ENCODE measurements at regions not wholly inside any gene's neighbourhood (a gene's known extent, or its start where the extent isn't known, plus 50 kb on each side); places are given as distances from the start of the nearest gene placed in this dataset.

DNA sequence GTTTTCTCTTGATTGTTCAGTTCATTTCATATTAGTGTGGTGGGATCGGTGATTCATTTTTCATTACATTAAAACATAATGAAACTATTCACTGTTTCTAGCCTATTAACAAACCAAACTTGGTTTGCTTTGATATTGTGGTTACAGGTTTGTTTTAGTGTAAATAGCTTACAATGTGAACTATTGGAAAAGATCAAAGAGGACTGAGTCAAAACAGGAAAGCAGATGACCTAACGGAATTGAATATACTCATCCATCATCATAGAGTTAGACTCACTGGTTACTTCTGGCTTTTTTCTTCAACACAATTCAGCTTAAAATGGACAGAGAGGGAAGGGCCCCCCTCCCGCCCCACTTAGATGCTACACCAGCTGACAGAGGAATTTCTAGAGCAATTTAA lies 616.2 kb upstream of the AADAT start:
- TF ChIP-seq, protein P1, sequence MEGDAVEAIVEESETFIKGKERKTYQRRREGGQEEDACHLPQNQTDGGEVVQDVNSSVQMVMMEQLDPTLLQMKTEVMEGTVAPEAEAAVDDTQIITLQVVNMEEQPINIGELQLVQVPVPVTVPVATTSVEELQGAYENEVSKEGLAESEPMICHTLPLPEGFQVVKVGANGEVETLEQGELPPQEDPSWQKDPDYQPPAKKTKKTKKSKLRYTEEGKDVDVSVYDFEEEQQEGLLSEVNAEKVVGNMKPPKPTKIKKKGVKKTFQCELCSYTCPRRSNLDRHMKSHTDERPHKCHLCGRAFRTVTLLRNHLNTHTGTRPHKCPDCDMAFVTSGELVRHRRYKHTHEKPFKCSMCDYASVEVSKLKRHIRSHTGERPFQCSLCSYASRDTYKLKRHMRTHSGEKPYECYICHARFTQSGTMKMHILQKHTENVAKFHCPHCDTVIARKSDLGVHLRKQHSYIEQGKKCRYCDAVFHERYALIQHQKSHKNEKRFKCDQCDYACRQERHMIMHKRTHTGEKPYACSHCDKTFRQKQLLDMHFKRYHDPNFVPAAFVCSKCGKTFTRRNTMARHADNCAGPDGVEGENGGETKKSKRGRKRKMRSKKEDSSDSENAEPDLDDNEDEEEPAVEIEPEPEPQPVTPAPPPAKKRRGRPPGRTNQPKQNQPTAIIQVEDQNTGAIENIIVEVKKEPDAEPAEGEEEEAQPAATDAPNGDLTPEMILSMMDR (IDR thresholded peaks at IDR 0.05), result no peak
- TF ChIP-seq POLR2AphosphoS5 (IDR thresholded peaks at IDR 0.05), result no peak

All from breast epithelium (tissue), 3 donors.